H1 (cell line): ENCODE measurements at regions not wholly inside any gene's neighbourhood (a gene's known extent, or its start where the extent isn't known, plus 50 kb on each side); places are given as distances from the start of the nearest gene placed in this dataset.

Source experiments
- CTCF ChIA-PET: fragments of 300-600 bp; sonication (Branson Sonifier 250); formaldehyde crosslinking; loops from one replicate; lab custom pipeline; 2021; ENCODE audit not compliant: partially characterized antibody; lab: Charles Lee
- POLR2A ChIA-PET: fragments of 300-600 bp; sonication (Branson Sonifier 250); formaldehyde crosslinking; loops from one replicate; lab custom pipeline; 2021; ENCODE audit warnings: inconsistent platforms; ENCODE audit not compliant: partially characterized antibody; lab: Charles Lee
- DNase-seq, 2 experiments: peaks; one replicate each; pipeline versions ENCODE4 v3.0.0 to v3.0.0-alpha.2; 2010 to 2022; ENCODE audit warnings: low spot score in 2 of 2, low read depth in 1 of 2, mixed read lengths in 1 of 2
- FAIRE-seq: peaks from 2 replicates; lab custom pipeline; 2011; peaks lifted over from hg19 to GRCh38; lab: Jason Lieb, UNC
- H2AFZ ChIP-seq: 2 replicates; pipeline ENCODE4 v1.8.1; 2012; ENCODE audit warnings: low read length, inconsistent platforms
- H2AK5ac ChIP-seq: 2 replicates; pipeline ENCODE4 v1.6.1; 2013; ENCODE audit warnings: low read depth, low read length
- H2BK120ac ChIP-seq: replicated peaks from 2 replicates; pipeline ENCODE3; 2013; ENCODE audit warnings: low read depth, low read length, inconsistent platforms
- H2BK12ac ChIP-seq: 2 replicates; pipeline ENCODE4 v1.6.1; 2013; ENCODE audit warnings: low read depth, low read length
- H2BK15ac ChIP-seq: 2 replicates; pipeline ENCODE4 v1.6.1; 2013; ENCODE audit warnings: low read length
- H2BK20ac ChIP-seq: 2 replicates; pipeline ENCODE4 v1.6.1; 2013; ENCODE audit warnings: low read length
- H2BK5ac ChIP-seq: 2 replicates; pipeline ENCODE4 v1.6.1; 2013; ENCODE audit warnings: low read depth, low read length
- H3K14ac ChIP-seq: 2 replicates; pipeline ENCODE4 v1.6.1; 2013; ENCODE audit warnings: inconsistent platforms; ENCODE audit not compliant: insufficient read length
- H3K18ac ChIP-seq: 2 replicates; pipeline ENCODE4 v1.6.1; 2013; ENCODE audit warnings: low read length; ENCODE audit errors: extremely low read depth
- H3K23ac ChIP-seq: 2 replicates; pipeline ENCODE4 v1.6.1; 2013; ENCODE audit warnings: inconsistent platforms; ENCODE audit not compliant: insufficient read length
- H3K23me2 ChIP-seq: 2 replicates; pipeline ENCODE4 v1.6.1; 2013; ENCODE audit warnings: low read depth, low read length
- H3K27ac ChIP-seq: 2 replicates; pipeline ENCODE4 v1.6.1; 2011; ENCODE audit warnings: low read depth, low read length, inconsistent platforms
- H3K27me3 ChIP-seq, 4 experiments: replicated peaks in 1 of 4; 1 replicate in 1 of 4; 2 replicates in 3 of 4; pipeline versions ENCODE4 v1.6.1 to v1.8.1; 2011 to 2013; ENCODE audit warnings: low read length in 3 of 4, mild to moderate bottlenecking in 3 of 4, inconsistent platforms in 2 of 4, mixed read lengths in 2 of 4, moderate library complexity in 1 of 4; ENCODE audit not compliant: control insufficient read depth in 3 of 4, insufficient read depth in 3 of 4; ENCODE audit errors: extremely low read depth in 1 of 4
- H3K36me3 ChIP-seq, 4 experiments: 2 replicates each; pipeline versions ENCODE4 v1.6.1 to v1.8.1; 2011 to 2013; ENCODE audit warnings: mild to moderate bottlenecking in 4 of 4, low read length in 3 of 4, moderate library complexity in 2 of 4, control low read depth in 1 of 4, inconsistent platforms in 1 of 4; ENCODE audit not compliant: insufficient read depth in 4 of 4, control insufficient read depth in 2 of 4
- H3K4ac ChIP-seq: replicated peaks from 2 replicates; pipeline ENCODE3; 2013; ENCODE audit warnings: low read length, low read depth, mixed read lengths, inconsistent platforms; ENCODE audit not compliant: insufficient read length
- H3K4me1 ChIP-seq, 4 experiments: replicated peaks in 1 of 4; 1 replicate in 1 of 4; 2 replicates in 3 of 4; pipeline versions ENCODE4 v1.6.1 to v1.8.1; 2011 to 2013; ENCODE audit warnings: low read length in 3 of 4, inconsistent platforms in 2 of 4, mixed read lengths in 1 of 4; ENCODE audit not compliant: insufficient read depth in 4 of 4, control insufficient read depth in 3 of 4
- H3K4me2 ChIP-seq, 2 experiments: 2 replicates each; pipeline versions ENCODE4 v1.6.1 to v1.8.1; 2011 to 2013; ENCODE audit warnings: low read depth in 2 of 2, low read length in 2 of 2, control low read depth in 1 of 2, inconsistent platforms in 1 of 2, mild to moderate bottlenecking in 1 of 2; ENCODE audit not compliant: insufficient read depth in 1 of 2
- H3K4me3 ChIP-seq, 4 experiments: fragments of 200-600, 300-600 bp in 1 of 4; sonication (generic), shearing (Covaris generic), sonication (Bioruptor Twin) in 1 of 4; 2 replicates each; pipeline versions ENCODE4 v1.5.1 to v1.8.1; 2011 to 2016; ENCODE audit warnings: low read length in 4 of 4, low read depth in 3 of 4, control low read depth in 2 of 4, inconsistent platforms in 2 of 4, mild to moderate bottlenecking in 2 of 4, mixed read lengths in 1 of 4, moderate library complexity in 1 of 4; ENCODE audit not compliant: insufficient read depth in 2 of 4; ENCODE audit errors: extremely low read depth in 1 of 4
- H3K56ac ChIP-seq: replicated peaks from 2 replicates; pipeline ENCODE3; 2013; ENCODE audit warnings: low read depth, mild to moderate bottlenecking, mixed read lengths, low read length, inconsistent platforms; ENCODE audit not compliant: insufficient read length
- H3K79me1 ChIP-seq: 2 replicates; pipeline ENCODE4 v1.6.1; 2013; ENCODE audit warnings: low read depth, low read length, control low read depth
- H3K79me2 ChIP-seq, 2 experiments: 2 replicates each; pipeline versions ENCODE4 v1.6.1 to v1.8.1; 2012 to 2013; ENCODE audit warnings: low read length in 2 of 2, mild to moderate bottlenecking in 2 of 2, inconsistent platforms in 1 of 2; ENCODE audit not compliant: insufficient read depth in 2 of 2, control insufficient read depth in 1 of 2
- H3K9ac ChIP-seq, 4 experiments: replicated peaks in 1 of 4; 1 replicate in 1 of 4; 2 replicates in 3 of 4; pipeline versions ENCODE4 v1.6.1 to v1.8.1; 2011 to 2013; ENCODE audit warnings: low read depth in 3 of 4, low read length in 3 of 4, control low read depth in 2 of 4, mild to moderate bottlenecking in 2 of 4, moderate library complexity in 2 of 4, inconsistent platforms in 1 of 4; ENCODE audit errors: extremely low read depth in 1 of 4
- H3K9me3 ChIP-seq, 2 experiments: 2 replicates each; pipeline versions ENCODE4 v1.6.1 to v1.8.1; 2012 to 2013; ENCODE audit warnings: mild to moderate bottlenecking in 2 of 2, moderate library complexity in 2 of 2, control low read depth in 1 of 2, inconsistent platforms in 1 of 2, low read depth in 1 of 2, low read length in 1 of 2, mixed read lengths in 1 of 2; ENCODE audit not compliant: insufficient read depth in 2 of 2
- H4K20me1 ChIP-seq, 2 experiments: replicated peaks in 1 of 2; 2 replicates each; pipeline versions ENCODE3 to v1.8.1; 2011 to 2013; ENCODE audit warnings: inconsistent platforms in 2 of 2, low read length in 2 of 2, mild to moderate bottlenecking in 1 of 2; ENCODE audit not compliant: insufficient read depth in 2 of 2, control insufficient read depth in 1 of 2
- H4K5ac ChIP-seq: 2 replicates; pipeline ENCODE4 v1.6.1; 2013; ENCODE audit warnings: low read length, low read depth, mixed read lengths, inconsistent platforms; ENCODE audit not compliant: insufficient read length
- H4K8ac ChIP-seq: 2 replicates; pipeline ENCODE4 v1.8.0; 2013; ENCODE audit warnings: mild to moderate bottlenecking, moderate library complexity, low read length, inconsistent platforms; ENCODE audit not compliant: insufficient read depth; ENCODE audit errors: extremely low read depth
- H4K91ac ChIP-seq: replicated peaks from 2 replicates; pipeline ENCODE3; 2013; ENCODE audit warnings: low read length, mixed read lengths, inconsistent platforms; ENCODE audit not compliant: insufficient read length
- BCL11A ChIP-seq, 2 experiments: IDR thresholded peaks; one replicate each; pipeline ENCODE4 v1.6.1; 2011; ENCODE audit warnings: low read depth in 2 of 2, low read length in 2 of 2, mild to moderate bottlenecking in 2 of 2
- CHD2 ChIP-seq: IDR thresholded peaks from 2 replicates; pipeline ENCODE4 v1.6.1; 2012; ENCODE audit warnings: low read length, improper control_type of control experiment
- GTF2F1 ChIP-seq: IDR thresholded peaks from 2 replicates; pipeline ENCODE4 v1.6.1; 2012; ENCODE audit warnings: low read depth, low read length, improper control_type of control experiment, borderline replicate concordance
- POU5F1 ChIP-seq: IDR thresholded peaks from 2 replicates; pipeline ENCODE4 v1.6.1; 2011; ENCODE audit warnings: low read depth, mild to moderate bottlenecking, low read length, moderate library complexity
- TAF1 ChIP-seq: IDR thresholded peaks from 2 replicates; pipeline ENCODE4 v1.6.1; 2011; ENCODE audit warnings: mild to moderate bottlenecking, low read depth, low read length
- TEAD4 ChIP-seq: IDR thresholded peaks from 2 replicates; pipeline ENCODE4 v1.6.1; 2012; ENCODE audit warnings: low read depth, low read length, inconsistent platforms, mixed read lengths
- WGBS, 2 experiments: shearing (Covaris generic) in 1 of 2; methylation state at CpG; one replicate each; pipeline versions ENCODE4 v1.1.6 to v1.1.7; 2013 to 2015; ENCODE audit warnings: low lambda C conversion rate in 2 of 2, mixed read lengths in 2 of 2, inconsistent platforms in 1 of 2, low coverage in 1 of 2, missing lambda C conversion rate in 1 of 2; ENCODE audit not compliant: insufficient replicate concordance in 2 of 2, insufficient coverage in 1 of 2, insufficient read length in 1 of 2; ENCODE audit errors: extremely low coverage in 1 of 2, missing lambda C conversion rate in 1 of 2; 5-methylcytosine and 5-hydroxymethylcytosine counted together
- TF ChIP-seq, protein P1 (sequence below): IDR thresholded peaks from 2 replicates; pipeline ENCODE4 v1.6.1; 2011; ENCODE audit warnings: low read length, improper control_type of control experiment
- TF ChIP-seq, protein P2 (sequence below): IDR thresholded peaks from 2 replicates; pipeline ENCODE4 v1.6.1; 2012; ENCODE audit warnings: inconsistent platforms

DNA sequence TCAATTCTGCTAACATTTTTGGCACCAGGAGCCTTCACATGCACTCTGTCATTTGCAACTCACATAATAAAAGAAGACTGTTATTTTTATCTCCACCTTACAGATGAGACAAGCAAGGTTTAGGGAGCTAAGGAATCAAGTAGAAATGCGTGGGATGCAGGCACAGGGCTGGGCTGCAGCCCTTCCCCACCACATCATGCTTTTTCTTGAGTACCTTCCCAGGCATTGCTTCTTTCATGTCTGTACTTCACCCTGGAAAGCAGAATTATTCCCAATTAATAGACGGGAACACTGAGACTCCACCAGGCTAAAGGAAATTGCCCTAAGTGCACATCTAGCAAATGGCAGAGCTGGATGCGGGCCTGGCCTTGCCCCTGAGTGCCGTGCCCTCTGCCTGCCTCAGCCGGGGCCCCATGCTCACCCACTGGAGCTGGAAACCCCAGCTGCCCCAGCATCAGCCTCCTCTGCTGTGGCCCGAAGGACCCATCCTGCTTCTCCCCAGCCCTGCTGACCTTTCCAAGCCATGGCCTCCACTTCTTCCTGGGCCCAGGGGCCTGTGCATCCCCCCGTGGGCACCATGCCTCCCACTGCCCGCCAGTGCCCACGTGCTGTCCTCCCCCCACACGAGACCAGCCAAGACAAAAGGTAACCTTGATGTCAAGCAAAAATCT, 257.5 kb downstream of the TOMM20 start:
- Histone ChIP-seq H2BK120ac (no peak overlapping the region), H2BK15ac (no peak overlapping the region), H3K4ac (no peak overlapping the region), H4K91ac (no peak overlapping the region), H3K36me3 (no peaks in the 10 kb centered on the region), H3K14ac (no peak overlapping the region), H3K9ac (no peak overlapping the region), H3K79me2 (no peaks in the 10 kb centered on the region), H3K27ac (no peak overlapping the region), H3K23ac (no peak overlapping the region), H4K8ac (no peak overlapping the region), H2BK12ac (no peak overlapping the region), H4K20me1 (no peaks in the 10 kb centered on the region), H2BK20ac (no peak overlapping the region), H3K79me1 (no peaks in the 10 kb centered on the region), H4K5ac (no peak overlapping the region)
- no peak for FAIRE-seq
- ChIA-PET CTCF (interaction anchor here (1.2 kb wide), 1 partner anchor 372 kb away, joined by 3 read pairs; no protein-coding TSS in a partner anchor), POLR2A (no interaction called here)
- WGBS, 2 experiments: 92% methylated on average over 10 of the region's 10 CpGs; no CpG with 5 or more reads in 1 of the 2 experiments
- TF ChIP-seq TEAD4 (no peak), BCL11A (IDR thresholded peaks at IDR 0.05; ENCODE audit: low read depth in 2 of 2, low read length in 2 of 2) (no peak), GTF2F1 (no peak), CHD2 (no peak), TAF1 (no peak), POU5F1 (no peak)
- TF ChIP-seq, protein P1, sequence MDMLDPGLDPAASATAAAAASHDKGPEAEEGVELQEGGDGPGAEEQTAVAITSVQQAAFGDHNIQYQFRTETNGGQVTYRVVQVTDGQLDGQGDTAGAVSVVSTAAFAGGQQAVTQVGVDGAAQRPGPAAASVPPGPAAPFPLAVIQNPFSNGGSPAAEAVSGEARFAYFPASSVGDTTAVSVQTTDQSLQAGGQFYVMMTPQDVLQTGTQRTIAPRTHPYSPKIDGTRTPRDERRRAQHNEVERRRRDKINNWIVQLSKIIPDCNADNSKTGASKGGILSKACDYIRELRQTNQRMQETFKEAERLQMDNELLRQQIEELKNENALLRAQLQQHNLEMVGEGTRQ: no peak
- TF ChIP-seq, protein P2, sequence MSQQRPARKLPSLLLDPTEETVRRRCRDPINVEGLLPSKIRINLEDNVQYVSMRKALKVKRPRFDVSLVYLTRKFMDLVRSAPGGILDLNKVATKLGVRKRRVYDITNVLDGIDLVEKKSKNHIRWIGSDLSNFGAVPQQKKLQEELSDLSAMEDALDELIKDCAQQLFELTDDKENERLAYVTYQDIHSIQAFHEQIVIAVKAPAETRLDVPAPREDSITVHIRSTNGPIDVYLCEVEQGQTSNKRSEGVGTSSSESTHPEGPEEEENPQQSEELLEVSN: no peak
- TF ChIP-seq, all 59 proteins: peak for 0
- Histone ChIP-seq H2BK5ac (no peak overlapping the region), H3K27me3 (no peaks in the 10 kb centered on the region), H3K18ac (no peak overlapping the region), H3K4me1 (no peaks in the 10 kb centered on the region; a peak in 1 of 7 replicates), H3K23me2 (no peaks in the 10 kb centered on the region), H3K9me3 (no peaks in the 10 kb centered on the region), H2AK5ac (no peak overlapping the region), H3K4me2 (no peak overlapping the region), H3K4me3 (no peak overlapping the region), H2AFZ (no peak overlapping the region), H3K56ac (no peak overlapping the region)
- DNase-seq: no peak
